PC-9 (cell line): ENCODE measurements at regions not wholly inside any gene's neighbourhood (a gene's known extent, or its start where the extent isn't known, plus 50 kb on each side); places are given as distances from the start of the nearest gene placed in this dataset.

ENCODE experiments used
- BruUV-seq: library from RNA; stranded (reverse); fragments of 400-500 nt; replicated peaks from 2 replicates; lab custom pipeline; 2021; lab: Mats Ljungman, UMichigan
- CTCF ChIA-PET: fragments of 300-600 bp; sonication (Branson Sonifier 250); formaldehyde crosslinking; loops from one replicate; lab custom pipeline; 2022; ENCODE audit warnings: antibody characterized with exemption; lab: Charles Lee
- POLR2A ChIA-PET: fragments of 300-600 bp; sonication (Branson Sonifier 250); formaldehyde crosslinking; loops from one replicate; lab custom pipeline; 2022; ENCODE audit warnings: antibody characterized with exemption; ENCODE audit not compliant: unreplicated experiment; lab: Charles Lee
- DNase-seq, 2 experiments: peaks; one replicate each; pipeline versions ENCODE4 v3.0.0 to v3.0.0-alpha.2; 2015 to 2022; ENCODE audit warnings: mixed read lengths in 1 of 2
- H2AFZ ChIP-seq: fragments of 200-600 bp; sonication (generic); 2 replicates; pipeline ENCODE4 v1.8.1; 2017; ENCODE audit warnings: antibody characterized with exemption
- H3F3A ChIP-seq: fragments of 200-600 bp; sonication (generic); 2 replicates; pipeline ENCODE4 v1.8.1; 2017; ENCODE audit warnings: antibody characterized with exemption, mild to moderate bottlenecking, low read depth; ENCODE audit not compliant: insufficient read depth
- H3K27ac ChIP-seq: fragments of 200-600 bp; sonication (generic); 2 replicates; pipeline ENCODE4 v1.6.1; 2016; ENCODE audit warnings: mixed run types
- H3K27me3 ChIP-seq: fragments of 200-600 bp; sonication (generic); 2 replicates; pipeline ENCODE4 v1.6.1; 2016; ENCODE audit warnings: low read depth, mixed run types; ENCODE audit not compliant: insufficient read depth
- H3K36me3 ChIP-seq: fragments of 200-600 bp; sonication (generic); 2 replicates; pipeline ENCODE4 v1.6.1; 2016; ENCODE audit warnings: low read depth, mixed run types
- H3K4me1 ChIP-seq: fragments of 200-600 bp; sonication (generic); replicated peaks from 2 replicates; pipeline ENCODE4 v1.6.1; 2016; ENCODE audit warnings: mixed run types; ENCODE audit not compliant: insufficient read depth
- H3K4me2 ChIP-seq: fragments of 200-600 bp; sonication (generic); 2 replicates; pipeline ENCODE4 v1.6.1; 2017; ENCODE audit warnings: mixed run types
- H3K4me3 ChIP-seq: fragments of 200-600 bp; sonication (generic); 2 replicates; pipeline ENCODE4 v1.6.1; 2016; ENCODE audit warnings: mixed run types
- H3K79me2 ChIP-seq: fragments of 200-600 bp; sonication (generic); 2 replicates; pipeline ENCODE4 v1.6.1; 2017; ENCODE audit warnings: low read depth, mixed run types
- H3K9me2 ChIP-seq: fragments of 200-600 bp; sonication (generic); 2 replicates; pipeline ENCODE4 v1.8.1; 2017; ENCODE audit warnings: mild to moderate bottlenecking; ENCODE audit not compliant: insufficient read depth
- H3K9me3 ChIP-seq: fragments of 200-600 bp; sonication (generic); 2 replicates; pipeline ENCODE4 v1.8.1; 2016; ENCODE audit warnings: low read depth; ENCODE audit not compliant: insufficient read depth
- H4K20me1 ChIP-seq: fragments of 200-600 bp; sonication (generic); 2 replicates; pipeline ENCODE4 v1.8.1; 2017; ENCODE audit not compliant: insufficient read depth
- CTCF ChIP-seq: fragments of 200-600 bp; sonication (generic); conservative IDR thresholded peaks from 2 replicates; pipeline ENCODE4 v1.6.1; 2017; ENCODE audit warnings: mixed run types, antibody characterized with exemption, mild to moderate bottlenecking, moderate library complexity
- EZH2 ChIP-seq: fragments of 200-600 bp; sonication (generic); IDR thresholded peaks from 2 replicates; pipeline ENCODE4 v1.8.0; 2017; ENCODE audit warnings: antibody characterized with exemption, low read depth
- intact Hi-C: fragments of 100-400 bp; cut with micrococcal nuclease; formaldehyde crosslinking; loops from one replicate; pipeline ENCODE4 v1.10.0; 2022; ENCODE audit not compliant: unreplicated experiment

- Histone ChIP-seq H3K79me2 (no peaks in the 10 kb centered on the region), H4K20me1 (no peaks in the 10 kb centered on the region), H3K4me3 (no peak overlapping the region), H3K36me3 (no peaks in the 10 kb centered on the region), H3K9me2 (no peaks in the 10 kb centered on the region; the same call in 1 of the 2 replicates), H3F3A (no peaks in the 10 kb centered on the region), H3K27ac (no peak overlapping the region), H3K4me1 (no peaks in the 10 kb centered on the region), H3K27me3 (no peaks in the 10 kb centered on the region), H2AFZ (peak overlapping the region; percentile 4; the same call in 1 of the 2 replicates), H3K9me3 (0 out of 2 replicates have a peak, but pooled peaks cover 2% of the 10 kb centered on the region), H3K4me2 (no peak overlapping the region)
- BruUV-seq = no TSS peak
- DNase-seq = no peak
- ChIA-PET POLR2A (no interaction called here), CTCF (no interaction called here)
- TF ChIP-seq CTCF (no peak), EZH2 (no peak)
- intact Hi-C loops = no loop called here
These were observed 262.9 kb upstream of the SNX7 start for GRCh38 chr1:98398649-98399048.

DNA sequence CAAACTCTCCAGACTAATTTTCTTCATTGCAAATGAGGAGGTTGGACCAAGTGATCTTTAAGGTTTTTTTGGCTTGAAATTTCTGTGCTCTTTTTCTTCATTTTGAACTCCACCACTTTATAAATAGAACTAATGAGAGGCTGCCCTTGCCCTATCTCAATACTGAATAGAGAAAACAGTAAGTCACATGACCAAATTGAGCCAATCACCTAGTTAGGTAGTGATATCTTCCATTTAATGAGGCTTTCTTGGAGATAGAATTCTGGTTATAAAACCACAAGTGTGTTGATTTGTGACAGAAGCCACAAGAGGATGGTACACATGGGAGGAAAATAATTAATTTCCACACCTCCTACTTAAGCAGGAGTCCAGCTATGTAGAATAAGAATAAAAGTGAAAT lies 263.4 kb upstream of the SNX7 start:
- no peak for TF ChIP-seq CTCF
- TF ChIP-seq EZH2 = no peak
- Histone ChIP-seq H3K4me3 (no peak overlapping the region), H3K4me2 (no peak overlapping the region), H2AFZ (peak overlapping the region; percentile 4; the same call in 1 of the 2 replicates), H3K27me3 (no peaks in the 10 kb centered on the region), H3K9me3 (0 out of 2 replicates have a peak, but pooled peaks cover 2% of the 10 kb centered on the region), H3K36me3 (no peaks in the 10 kb centered on the region), H3K27ac (no peak overlapping the region), H3F3A (no peaks in the 10 kb centered on the region), H3K9me2 (no peaks in the 10 kb centered on the region; the same call in 1 of the 2 replicates), H3K4me1 (no peaks in the 10 kb centered on the region), H3K79me2 (no peaks in the 10 kb centered on the region), H4K20me1 (no peaks in the 10 kb centered on the region)
- POLR2A ChIA-PET = no interaction called here
- DNase-seq = no peak
- CTCF ChIA-PET = no interaction called here
- BruUV-seq = no TSS peak
- intact Hi-C loops = no loop called here

DNA sequence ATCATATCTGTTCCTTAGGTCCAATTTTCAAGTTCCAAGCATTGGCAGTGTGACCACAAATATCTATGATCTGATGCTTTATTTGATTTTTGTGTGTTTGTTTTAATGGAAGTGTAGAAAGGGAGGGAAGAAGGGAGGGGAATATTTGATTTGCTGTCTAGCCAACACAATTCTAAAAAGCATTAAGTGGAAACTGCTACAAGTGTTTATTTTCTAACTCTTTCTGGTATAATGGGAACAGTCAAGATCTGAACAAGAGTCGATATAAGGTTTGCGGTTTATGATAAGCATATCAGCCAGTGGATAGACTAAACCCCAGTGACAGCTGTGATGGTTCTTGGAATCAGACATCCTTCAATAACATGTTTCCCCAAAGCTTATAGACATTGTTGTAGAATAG lies 267.8 kb upstream of the SNX7 start:
- Histone ChIP-seq H3F3A (no peaks in the 10 kb centered on the region), H3K27me3 (no peaks in the 10 kb centered on the region), H3K27ac (no peak overlapping the region), H3K9me3 (peaks cover 2% of the 10 kb centered on the region; the same call in 1 of the 2 replicates), H3K4me1 (no peaks in the 10 kb centered on the region), H3K36me3 (no peaks in the 10 kb centered on the region), H4K20me1 (no peaks in the 10 kb centered on the region), H3K4me2 (no peak overlapping the region), H3K4me3 (no peak overlapping the region), H3K79me2 (no peaks in the 10 kb centered on the region), H2AFZ (peak overlapping the region; percentile 55), H3K9me2 (no peaks in the 10 kb centered on the region)
- intact Hi-C loops = no loop called here
- TF ChIP-seq CTCF = no peak
- no peak for TF ChIP-seq EZH2
- BruUV-seq = no TSS peak
- ChIA-PET POLR2A (no interaction called here), CTCF (no interaction called here)
- DNase-seq = no peak
